Breast epithelium (tissue), 3 donors: ENCODE measurements at regions not wholly inside any gene's neighbourhood (a gene's known extent, or its start where the extent isn't known, plus 50 kb on each side); places are given as distances from the start of the nearest gene placed in this dataset.
"Not testable (repeated sequence)": the region's sequence is repeated elsewhere in the genome, so short reads cannot be mapped to it uniquely, and the experiment has no call there.

ENCODE experiments used
- CTCF ChIP-seq, 3 donors: fragments of 450-650 bp; IDR thresholded peaks; one replicate each; pipeline ENCODE4 v1.5.1; 2016 to 2017; ENCODE audit warnings: antibody characterized with exemption in 3 of 3, mild to moderate bottlenecking in 3 of 3, moderate library complexity in 3 of 3
- POLR2A ChIP-seq: fragments of 450-650 bp; IDR thresholded peaks from one replicate; pipeline ENCODE4 v1.6.1; 2016; ENCODE audit warnings: antibody characterized with exemption, mild to moderate bottlenecking, moderate library complexity

- TF ChIP-seq POLR2A; CTCF (IDR thresholded peaks at IDR 0.05): not testable (repeated sequence)
These were observed 551.9 kb downstream of the FAM181B start for GRCh38 chr11:82181796-82182195.
